ENCODE measurements at regions not wholly inside any gene's neighbourhood (a gene's known extent, or its start where the extent isn't known, plus 50 kb on each side); places are given as distances from the start of the nearest gene placed in this dataset.
"Not testable (repeated sequence)": the region's sequence is repeated elsewhere in the genome, so short reads cannot be mapped to it uniquely, and the experiment has no call there.

GRCh38 chr4:141346144-141346543 is 125.4 kb downstream of the ZNF330 start:
- DNase-seq (ENCODE audit: low read depth) = no peak

GRCh38 chr4:141347684-141348083 is 127.0 kb downstream of the ZNF330 start:
- DNase-seq (ENCODE audit: low read depth) = no peak

GRCh38 chr4:141348125-141348524 is 127.4 kb downstream of the ZNF330 start:
- DNase-seq (ENCODE audit: low read depth) = no peak

- DNase-seq (ENCODE audit: low read depth) = no peak
Measured at GRCh38 chr4:141348573-141348972, 127.9 kb downstream of the ZNF330 start.

GRCh38 chr4:141349236-141349635 is 128.5 kb downstream of the ZNF330 start:
- no peak for DNase-seq (ENCODE audit: low read depth)

- peak; percentile 57 for DNase-seq (ENCODE audit: low read depth)
Measured at GRCh38 chr4:141350122-141350905, 129.6 kb downstream of the ZNF330 start.

- no peak for DNase-seq (ENCODE audit: low read depth)
Measured at GRCh38 chr4:141352331-141352730, 131.6 kb downstream of the ZNF330 start.

- no peak for DNase-seq (ENCODE audit: low read depth)
Measured at GRCh38 chr4:141352909-141353525, 132.3 kb downstream of the ZNF330 start.

GRCh38 chr4:141356321-141356962 is 135.7 kb downstream of the ZNF330 start:
- no peak for DNase-seq (ENCODE audit: low read depth)

- no peak for DNase-seq (ENCODE audit: low read depth)
Measured at GRCh38 chr4:141356963-141357335, 136.3 kb downstream of the ZNF330 start.

GRCh38 chr4:141368241-141368640 is 147.5 kb downstream of the ZNF330 start:
- DNase-seq (ENCODE audit: low read depth) = not testable (repeated sequence)

- DNase-seq (ENCODE audit: low read depth) = no peak
Measured at GRCh38 chr4:141371206-141371605, 150.5 kb downstream of the ZNF330 start.

- DNase-seq (ENCODE audit: low read depth) = peak; percentile 55
Measured at GRCh38 chr4:141375855-141376254, 155.2 kb downstream of the ZNF330 start.

- no peak for DNase-seq (ENCODE audit: low read depth)
Measured at GRCh38 chr4:141376769-141377168, 156.1 kb downstream of the ZNF330 start.

- no peak for DNase-seq (ENCODE audit: low read depth)
Measured at GRCh38 chr4:141387299-141387698, 166.6 kb downstream of the ZNF330 start.

- DNase-seq (ENCODE audit: low read depth) = peak; percentile 76
Measured at GRCh38 chr4:141388481-141388880, 167.8 kb downstream of the ZNF330 start.

- no peak for DNase-seq (ENCODE audit: low read depth)
Measured at GRCh38 chr4:141389649-141390048, 169.0 kb downstream of the ZNF330 start.

GRCh38 chr4:141390571-141390970 is 169.9 kb downstream of the ZNF330 start:
- no peak for DNase-seq (ENCODE audit: low read depth)

- DNase-seq (ENCODE audit: low read depth) = no peak
Measured at GRCh38 chr4:141391293-141391692, 170.6 kb downstream of the ZNF330 start.

GRCh38 chr4:141391771-141392170 is 171.1 kb downstream of the ZNF330 start:
- DNase-seq (ENCODE audit: low read depth) = no peak

- no peak for DNase-seq (ENCODE audit: low read depth)
Measured at GRCh38 chr4:141395246-141395830, 174.6 kb downstream of the ZNF330 start.

- DNase-seq (ENCODE audit: low read depth) = no peak
Measured at GRCh38 chr4:141395919-141396318, 175.2 kb downstream of the ZNF330 start.

GRCh38 chr4:141402712-141403111 is 182.0 kb downstream of the ZNF330 start:
- no peak for DNase-seq (ENCODE audit: low read depth)
